ENCODE measurements at regions not wholly inside any gene's neighbourhood (a gene's known extent, or its start where the extent isn't known, plus 50 kb on each side); places are given as distances from the start of the nearest gene placed in this dataset.

DNA sequence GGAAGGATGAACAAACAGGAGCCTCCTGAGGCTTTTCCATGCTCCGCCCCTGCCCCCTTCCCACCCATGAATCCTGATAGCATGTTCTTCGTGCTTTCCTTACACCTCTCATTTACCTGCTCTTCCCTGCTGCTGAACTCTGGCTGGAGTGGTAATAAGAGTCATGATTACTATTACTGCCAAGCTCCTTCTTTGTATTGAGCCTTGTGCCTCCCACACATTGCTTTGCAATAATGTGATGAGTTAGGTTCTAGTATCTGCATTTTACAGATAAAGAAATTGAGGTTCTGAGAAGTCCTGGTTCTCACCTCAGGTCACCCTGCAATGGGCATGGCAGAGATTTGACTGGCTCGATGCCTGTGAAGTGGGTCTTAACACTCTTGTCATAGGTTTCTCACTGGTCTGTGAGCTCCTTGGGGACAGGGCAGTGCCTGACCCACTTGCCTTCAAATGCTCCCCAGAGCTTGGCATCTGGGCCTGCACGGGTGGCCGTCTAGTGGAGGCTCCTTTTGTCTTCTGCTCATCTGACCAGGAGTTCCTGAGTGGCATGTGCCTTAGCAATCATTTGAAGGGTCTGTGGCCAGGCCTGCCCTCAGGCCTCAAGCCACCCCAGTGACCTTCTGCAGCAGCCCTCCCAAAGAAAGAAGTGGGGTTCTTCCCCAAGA, 309.2 kb upstream of the ZMIZ1 start:
- DNase-seq (ENCODE audit: low read depth in 2 of 2) = no peak

DNA sequence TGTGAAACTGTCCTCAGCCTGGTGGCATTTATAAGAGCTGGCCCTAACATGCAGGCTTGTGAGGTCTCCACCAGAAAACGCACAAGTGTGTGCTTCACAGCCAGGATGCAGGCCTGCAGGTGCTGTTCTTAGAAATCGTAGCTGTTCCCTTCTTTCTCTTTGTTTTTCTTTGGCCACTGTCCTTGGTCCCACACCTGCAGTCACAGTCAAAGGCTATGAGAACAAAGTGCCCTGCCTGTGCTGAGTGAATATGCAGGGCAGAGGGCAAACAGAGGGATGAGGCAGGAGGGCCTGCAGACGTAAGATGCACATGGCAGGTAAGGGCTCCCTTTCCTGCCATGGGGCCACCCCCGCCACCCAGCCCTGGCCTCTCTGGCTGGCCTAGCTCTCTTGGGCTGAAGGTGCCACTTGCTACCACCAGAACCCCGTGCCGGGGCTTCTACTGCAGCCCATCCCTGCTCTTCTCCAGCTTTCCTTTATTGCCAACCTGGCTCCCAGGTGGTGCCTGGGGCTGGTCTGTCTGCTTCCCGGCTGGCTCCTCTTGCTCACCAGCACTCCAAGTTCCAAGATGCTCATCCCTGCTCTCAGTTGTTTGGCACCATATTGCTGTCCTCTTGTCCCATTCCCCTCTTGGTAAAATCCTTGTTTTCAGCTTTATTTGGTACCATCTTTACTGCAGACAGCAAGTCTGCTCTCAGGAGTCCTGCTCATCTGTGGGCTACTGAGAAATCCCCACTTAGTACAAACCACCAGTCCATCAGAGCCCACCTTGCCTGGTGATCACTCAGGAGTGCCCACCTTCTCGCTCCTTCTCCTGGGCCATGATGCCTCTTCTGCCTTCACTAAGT, 308.1 kb upstream of the ZMIZ1 start:
- no peak for DNase-seq (ENCODE audit: low read depth in 2 of 2)

DNA sequence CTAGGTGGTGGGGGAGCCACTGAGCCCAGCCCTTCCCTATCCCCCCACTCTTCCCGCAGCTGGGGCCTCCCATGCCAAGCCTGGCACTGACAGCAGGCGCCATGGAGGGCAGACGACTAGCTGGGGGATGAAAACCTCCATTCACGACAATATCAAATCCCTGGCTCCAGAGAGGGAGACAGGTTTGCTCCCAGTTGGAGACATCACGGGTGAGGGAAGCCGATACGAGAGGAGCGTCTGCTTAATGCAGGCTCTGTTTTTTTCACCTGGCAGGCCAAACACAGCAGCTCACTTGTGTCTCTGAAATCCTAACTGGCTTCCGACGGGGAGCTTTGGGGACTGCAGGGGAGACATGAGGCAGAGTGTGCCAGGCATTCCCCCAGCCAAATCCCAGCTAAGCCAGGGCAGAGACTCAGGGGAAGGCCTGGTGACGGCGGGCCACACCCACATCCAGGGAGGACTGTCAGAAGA, 307.4 kb upstream of the ZMIZ1 start:
- no peak for DNase-seq (ENCODE audit: low read depth in 2 of 2)

DNA sequence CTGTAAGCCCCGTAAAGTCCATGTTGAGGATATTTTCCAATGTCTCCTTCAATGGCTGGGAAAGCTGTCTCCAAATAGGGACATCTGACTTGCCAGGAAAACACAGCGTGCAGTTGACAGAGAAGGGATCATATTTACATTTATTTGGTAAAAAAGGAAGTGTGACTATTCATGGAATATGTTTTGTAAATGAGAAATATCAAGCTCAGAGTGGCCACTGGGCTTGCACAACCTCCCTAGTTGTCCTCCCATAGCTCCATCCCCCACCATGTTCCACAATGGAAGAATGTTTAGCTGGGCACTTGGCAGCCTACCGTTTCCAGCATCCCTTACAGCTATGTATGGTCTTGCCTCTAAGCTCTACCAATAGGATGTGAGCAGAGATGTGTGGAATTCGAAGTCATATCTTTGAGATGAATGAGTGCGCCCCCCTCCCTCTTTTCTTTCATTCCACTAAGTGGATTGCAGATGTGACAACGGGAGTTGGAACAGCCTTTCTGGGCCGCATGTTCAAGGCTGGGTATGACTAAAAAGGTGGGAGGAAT, 306.6 kb upstream of the ZMIZ1 start:
- no peak for DNase-seq (ENCODE audit: low read depth in 2 of 2)

DNA sequence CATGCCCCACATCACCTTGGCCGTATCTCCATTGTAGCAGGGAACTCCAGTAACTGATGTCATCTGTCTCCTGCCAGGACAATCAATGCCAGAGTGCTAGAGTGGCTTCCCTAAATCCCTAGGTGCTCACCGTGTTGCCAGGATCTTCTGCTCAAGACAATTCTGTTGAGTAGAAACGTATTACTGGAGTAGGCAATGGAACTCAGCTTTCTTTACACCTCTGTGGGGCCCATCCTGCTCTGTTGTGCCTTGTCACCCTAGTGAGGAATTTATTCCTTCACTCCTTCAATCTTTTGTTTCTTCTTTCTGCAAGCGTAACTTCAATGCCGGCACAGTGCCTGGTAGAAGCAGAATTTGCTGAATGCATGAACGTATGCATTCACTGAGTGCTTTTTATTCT, 305.5 kb upstream of the ZMIZ1 start:
- no peak for DNase-seq (ENCODE audit: low read depth in 2 of 2)

DNA sequence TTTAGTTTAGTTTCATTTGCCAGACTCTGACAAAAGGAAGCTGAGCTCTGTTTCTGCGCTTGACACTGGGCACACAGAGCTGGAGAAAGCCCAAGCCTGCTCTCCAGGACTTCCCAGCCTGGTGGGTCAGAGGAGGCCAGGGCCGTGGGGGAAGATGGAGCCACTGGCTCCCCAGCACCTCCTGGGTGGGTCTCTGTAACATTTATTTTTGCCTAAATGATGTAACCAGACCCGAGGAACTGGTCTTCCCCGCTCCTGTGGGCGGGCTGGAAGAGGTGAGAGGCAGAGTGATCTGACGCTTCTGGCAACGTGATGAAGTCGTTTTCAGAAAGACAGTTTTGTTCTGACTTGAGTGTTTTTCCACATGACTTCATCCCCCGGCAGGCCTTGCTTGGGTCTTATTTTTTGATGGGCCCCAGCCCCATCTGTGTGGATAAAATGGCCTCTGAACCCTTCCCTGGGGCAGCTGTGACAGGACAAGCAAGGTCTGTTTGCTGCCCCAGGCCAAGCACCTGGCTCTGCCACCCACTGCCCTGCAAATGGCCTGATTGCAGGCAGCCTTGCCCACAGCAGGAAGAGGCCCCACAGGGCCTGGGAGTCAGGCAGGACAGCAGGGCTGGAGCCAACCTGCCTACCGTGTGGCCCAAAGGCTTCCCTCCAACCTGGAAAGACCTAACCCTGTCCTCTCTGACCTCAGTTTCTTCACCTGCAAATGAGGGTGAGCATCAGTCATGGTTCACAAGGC, 304.9 kb upstream of the ZMIZ1 start:
- peak; percentile 40 to 59 for DNase-seq (ENCODE audit: low read depth in 2 of 2)

DNA sequence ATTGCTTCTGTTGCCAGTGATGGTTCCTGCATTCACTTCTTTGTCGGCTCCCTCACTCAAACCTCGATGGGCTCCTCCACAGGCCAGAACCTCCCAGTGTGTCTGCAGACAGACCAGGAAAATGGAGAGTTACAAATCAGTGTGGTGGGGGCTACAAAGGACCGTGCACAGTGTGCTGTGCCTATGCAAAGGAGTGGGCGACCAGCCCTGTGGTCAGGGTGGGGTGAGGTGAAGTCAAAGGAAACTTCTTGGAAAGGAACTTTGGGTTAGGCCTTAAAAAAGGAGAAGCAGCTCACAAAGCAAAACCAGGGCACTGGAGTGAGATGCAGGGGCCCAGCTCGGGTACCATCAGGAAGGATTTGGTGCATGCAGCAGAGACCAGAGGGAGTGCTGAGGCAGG, 304.3 kb upstream of the ZMIZ1 start:
- no peak for DNase-seq (ENCODE audit: low read depth in 2 of 2)

DNA sequence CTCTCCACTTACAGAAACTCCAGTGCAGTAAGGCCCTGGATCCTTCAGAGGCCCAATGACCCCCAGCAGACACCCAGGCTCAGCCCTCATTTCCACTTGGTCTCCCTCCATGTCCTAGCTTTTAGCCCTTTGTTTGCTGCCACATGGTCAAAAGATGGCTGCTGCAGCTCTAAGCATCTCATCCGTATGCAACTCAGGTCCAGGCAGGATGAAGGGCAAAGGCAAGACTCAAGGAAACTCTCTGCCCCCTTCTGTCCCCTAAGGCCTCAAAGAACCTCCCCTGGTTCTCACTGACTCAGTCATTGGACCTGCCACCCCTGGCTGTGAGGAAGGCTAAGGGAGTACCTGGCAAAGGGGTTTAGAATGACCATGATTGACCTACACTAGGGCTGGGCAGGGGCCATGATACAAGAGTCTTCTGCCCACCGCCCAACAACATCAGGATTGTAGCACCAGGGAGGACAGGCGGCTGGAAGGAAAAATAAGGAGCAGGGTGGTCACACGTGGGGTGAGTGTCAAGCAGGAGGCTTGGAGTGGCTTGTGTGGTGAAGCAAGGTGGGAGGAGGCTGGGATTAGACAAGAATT, 303.8 kb upstream of the ZMIZ1 start:
- DNase-seq (ENCODE audit: low read depth in 2 of 2) = no peak

DNA sequence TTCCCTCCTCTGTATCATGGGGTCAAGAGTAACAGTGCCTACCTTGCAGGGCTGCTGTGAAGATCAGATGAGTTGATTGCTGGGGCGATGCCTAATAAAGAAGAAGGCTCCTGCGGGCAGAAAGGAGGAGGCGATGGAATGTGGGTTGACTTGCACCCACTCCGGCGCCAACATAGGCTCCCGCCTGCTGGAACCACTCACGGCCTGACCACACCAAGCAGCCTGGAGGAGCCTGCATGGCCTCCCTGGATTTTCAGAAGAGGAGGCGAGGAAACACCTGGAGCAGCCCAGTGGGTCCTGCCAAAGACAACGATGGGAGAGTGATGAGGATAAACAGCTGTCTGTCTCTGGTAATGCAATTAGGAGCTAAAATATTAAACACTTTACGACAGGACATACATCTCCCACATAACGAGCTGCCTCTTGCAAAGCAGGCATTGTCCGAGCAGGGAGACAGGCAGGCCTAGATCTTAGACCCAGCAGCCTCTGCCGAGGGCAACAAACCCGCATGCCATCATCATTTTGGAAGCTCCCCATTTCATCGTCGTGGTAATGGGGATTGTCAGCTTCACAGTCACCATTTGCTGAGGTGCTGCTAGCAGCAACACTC, 302.9 kb upstream of the ZMIZ1 start:
- no peak for DNase-seq (ENCODE audit: low read depth in 2 of 2)

DNA sequence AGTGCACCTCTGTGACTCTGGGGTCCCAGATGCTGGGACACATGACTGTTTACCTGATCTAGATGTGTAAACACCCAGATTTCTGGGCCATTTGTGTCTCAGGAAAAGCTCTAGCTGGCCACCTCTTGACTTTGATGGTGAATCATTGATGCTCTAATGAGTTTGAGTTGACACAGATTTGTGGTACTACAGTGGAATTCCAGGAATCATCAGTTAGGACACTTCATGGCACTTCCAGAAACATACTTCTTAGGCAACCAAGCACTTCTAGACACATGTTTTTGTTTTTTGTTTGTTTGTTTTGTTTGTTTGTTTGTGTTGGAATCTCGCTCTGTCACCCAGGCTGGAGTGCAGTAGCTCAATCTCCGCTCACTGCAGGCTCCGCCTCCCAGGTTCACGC, 302.2 kb upstream of the ZMIZ1 start:
- no peak for DNase-seq (ENCODE audit: low read depth in 2 of 2)

DNA sequence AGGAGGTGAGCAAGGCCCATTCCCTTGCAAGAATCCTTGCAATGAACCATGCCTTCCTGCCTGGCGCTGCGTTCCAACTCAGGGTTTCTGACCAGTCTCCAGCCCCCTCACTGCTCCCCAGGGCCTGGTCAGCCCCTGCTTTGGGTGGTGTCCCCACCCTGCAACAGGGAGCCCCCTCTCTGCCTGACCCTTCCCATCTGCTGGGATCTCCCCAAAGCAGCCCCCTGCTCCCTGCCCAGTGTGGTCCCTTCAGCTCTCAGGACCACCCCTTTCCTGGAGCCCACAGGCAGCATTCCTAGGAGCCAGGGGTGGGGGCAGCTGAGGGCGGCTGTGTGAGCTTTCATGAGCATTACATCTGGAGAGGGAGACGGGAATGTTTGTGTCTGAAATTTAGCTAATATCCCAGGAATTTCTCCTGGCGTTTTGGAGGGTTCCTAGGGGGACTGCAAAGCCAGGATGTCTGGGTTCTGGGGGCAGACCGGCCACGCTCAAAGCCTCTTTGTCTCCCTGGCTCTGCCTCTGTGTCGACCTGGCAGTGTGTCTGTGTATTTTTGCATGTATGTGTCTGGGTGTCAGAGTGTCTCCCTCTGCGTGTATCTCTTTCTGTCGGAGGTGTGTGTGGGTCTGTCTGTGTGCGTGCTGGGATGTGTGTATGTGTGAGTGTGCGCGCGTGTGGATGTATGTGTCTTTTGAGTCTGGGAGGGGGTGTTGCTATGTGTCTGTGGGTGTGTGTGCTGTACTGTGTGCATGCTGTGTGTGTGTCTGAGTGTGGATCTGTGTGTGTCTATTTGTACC, 300.5 kb upstream of the ZMIZ1 start:
- DNase-seq (ENCODE audit: low read depth in 2 of 2) = no peak

DNA sequence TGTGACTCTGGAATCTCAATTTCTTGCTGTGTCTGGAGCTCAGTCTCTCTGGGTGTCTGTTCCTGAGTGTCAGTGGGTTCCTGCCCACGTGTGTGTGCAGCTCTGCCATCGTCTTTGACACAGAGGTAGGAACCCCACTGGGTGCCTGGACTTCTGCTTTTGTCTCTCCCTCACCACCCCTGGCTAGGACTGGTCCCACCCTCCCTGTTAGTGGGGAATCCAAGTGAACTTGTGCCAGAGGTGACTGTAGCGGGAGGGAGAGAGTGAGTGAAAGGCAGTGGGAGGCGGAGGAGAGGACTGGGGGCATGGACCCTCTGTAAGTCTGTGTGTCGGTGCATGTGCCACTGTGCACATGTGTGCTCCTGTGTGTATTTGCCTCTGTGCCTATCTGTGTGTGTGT, 299.9 kb upstream of the ZMIZ1 start:
- no peak for DNase-seq (ENCODE audit: low read depth in 2 of 2)

DNA sequence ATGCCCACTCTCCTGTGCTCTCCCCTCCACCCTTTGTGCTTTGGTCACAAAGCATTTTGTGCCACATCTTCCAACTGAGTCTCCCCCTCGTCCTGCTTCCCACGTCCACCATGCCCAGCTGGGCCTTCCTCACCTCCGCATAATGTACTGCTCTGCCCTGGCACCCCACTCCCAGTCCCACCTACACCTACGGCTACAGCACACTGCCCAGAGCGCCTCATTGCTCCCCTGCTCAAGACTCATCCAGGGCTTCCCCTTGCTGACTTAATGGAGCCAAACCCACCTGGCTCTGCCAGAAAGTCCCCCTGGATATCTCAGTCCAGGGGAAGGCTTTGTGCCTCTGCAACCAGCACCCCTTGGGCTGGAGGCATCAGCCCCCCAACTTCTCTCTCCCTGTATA, 299.2 kb upstream of the ZMIZ1 start:
- no peak for DNase-seq (ENCODE audit: low read depth in 2 of 2)

DNA sequence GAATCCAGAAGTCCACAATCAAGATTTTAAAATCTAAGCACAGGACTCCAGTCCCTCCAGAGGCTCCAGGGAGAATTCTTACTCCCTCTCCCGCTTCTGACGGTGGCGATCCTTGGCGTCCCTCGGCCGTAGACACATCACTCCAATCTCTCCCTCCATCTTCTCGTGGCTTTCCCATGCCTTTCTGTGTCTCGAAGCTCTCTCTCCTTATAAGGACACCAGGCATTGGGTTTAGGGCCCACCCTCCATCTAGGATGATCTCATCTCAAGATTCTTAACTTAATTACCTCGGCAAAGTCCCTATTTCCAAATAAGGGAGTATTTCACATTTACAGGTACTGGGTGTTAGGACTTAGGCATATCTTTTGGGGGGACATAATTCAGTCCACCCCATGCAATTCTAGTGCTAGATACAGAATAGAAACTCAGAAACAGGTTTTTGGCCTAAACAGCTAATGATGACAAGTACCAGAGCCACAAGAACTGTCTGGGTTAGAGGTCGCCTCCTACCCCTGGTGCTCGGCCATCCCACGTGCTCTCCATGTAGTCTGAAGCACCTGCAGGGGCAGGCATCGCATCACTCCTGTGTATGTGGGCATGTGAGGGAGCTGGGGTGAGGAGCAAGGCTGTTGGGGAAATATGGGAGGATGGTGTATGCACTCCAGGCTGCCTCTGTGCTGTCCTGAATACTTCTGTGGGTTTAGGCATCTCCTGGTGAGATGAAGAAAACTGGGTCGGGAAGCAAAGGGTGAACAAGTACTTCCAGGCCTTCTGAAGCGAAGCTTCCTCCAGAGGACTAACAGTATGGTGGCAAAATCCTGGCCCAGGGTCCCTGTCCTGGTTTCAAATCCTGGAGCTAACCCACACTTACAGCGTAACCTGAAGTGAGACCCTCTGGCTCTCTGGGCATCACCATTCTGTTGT, 298.3 kb upstream of the ZMIZ1 start:
- no peak for DNase-seq (ENCODE audit: low read depth in 2 of 2)

DNA sequence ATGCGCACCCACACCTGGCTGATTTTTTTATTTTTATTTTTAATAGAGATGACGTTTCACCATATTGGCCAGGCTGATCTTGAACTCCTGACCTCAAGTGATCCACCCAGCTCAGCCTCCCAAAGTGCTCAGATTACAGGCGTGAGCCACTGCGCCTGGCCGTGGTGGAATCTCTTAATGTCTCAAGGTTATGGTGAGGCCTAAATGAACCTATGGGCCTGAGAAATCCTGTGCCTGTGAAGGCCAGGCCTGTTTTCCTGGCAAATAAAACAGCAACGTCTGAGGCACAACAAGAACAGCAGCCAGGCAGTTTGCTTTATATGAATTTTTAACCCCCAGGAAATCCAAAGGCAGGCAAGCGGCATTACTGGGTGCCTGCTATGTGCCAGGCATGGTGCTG, 297.5 kb upstream of the ZMIZ1 start:
- no peak for DNase-seq (ENCODE audit: low read depth in 2 of 2)

DNA sequence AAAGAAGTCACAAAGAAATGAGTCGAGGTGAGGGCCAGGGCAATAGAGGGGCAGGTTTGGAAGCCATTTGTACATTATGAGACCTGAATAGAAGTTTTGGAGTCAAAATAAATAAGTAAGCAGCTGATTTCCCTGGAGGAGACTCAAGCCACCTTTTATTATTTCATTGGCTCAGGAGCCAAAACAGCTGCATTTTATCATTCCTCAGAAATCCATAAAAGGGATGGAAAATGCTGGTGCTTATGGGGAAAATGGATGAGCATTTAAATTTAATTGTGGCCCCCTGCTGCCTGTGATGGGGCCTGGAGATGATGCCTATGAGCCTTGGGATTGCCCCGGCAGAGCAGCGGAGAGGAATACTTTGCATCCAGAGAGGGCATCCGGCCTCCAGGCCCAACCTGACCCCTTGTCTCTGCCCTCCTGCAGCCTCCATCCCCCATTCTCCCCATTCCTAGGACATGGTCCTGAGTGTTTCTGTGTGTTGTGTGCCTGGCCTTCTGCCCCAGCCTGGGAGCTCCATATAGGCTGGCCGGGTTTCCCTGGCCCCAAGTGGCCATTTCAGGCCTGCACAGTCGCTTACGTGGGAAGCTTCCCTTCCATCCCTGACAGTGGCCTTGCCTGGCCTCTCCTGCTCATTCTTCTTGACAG, 296.8 kb upstream of the ZMIZ1 start:
- no peak for DNase-seq (ENCODE audit: low read depth in 2 of 2)

DNA sequence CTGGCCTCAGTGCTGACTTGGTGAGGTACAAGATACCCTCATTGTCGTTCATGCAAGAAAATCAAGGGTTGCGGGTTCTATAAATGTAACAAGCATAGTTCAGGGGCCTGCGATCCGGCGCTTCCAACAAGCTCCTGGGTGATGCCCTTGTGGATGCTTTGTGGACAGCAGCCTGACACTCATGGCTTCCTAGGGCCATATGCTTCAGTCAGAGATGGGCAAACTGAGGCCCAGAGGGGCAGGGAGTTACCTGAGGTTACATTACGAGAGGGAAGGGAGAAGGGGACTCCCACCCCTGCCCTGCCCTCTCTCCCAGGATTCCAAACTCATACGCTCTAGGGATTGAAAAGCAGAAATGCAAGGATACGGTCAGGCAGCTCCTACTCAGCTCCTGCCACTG, 296.3 kb upstream of the ZMIZ1 start:
- no peak for DNase-seq (ENCODE audit: low read depth in 2 of 2)

DNA sequence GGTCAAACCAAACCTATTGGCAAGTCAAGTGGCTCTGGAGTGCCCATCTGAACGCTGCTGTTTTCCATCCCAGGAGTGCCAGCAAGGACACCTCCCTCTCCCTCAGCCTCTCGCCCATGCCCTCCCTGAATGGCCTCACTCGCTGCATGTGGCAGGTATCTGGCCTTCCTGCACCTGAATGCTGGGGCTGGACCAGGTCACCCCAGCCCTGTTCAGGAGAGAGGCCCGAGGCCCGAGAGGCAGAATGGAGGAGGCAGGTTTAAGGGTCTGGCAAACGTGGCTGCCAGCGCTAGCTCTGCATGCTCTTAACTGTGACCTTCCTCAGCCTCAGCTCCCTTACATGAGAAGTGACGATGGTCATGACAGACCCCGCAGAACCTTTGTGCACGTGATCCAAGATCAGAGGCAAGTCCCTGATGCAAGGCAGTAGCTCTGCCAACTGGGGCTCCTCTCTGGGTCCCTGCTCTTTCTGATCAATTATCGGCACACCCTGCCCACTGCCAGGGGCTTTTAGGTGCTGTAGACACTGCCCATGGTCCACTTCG, 295.7 kb upstream of the ZMIZ1 start:
- DNase-seq (ENCODE audit: low read depth in 2 of 2) = no peak

DNA sequence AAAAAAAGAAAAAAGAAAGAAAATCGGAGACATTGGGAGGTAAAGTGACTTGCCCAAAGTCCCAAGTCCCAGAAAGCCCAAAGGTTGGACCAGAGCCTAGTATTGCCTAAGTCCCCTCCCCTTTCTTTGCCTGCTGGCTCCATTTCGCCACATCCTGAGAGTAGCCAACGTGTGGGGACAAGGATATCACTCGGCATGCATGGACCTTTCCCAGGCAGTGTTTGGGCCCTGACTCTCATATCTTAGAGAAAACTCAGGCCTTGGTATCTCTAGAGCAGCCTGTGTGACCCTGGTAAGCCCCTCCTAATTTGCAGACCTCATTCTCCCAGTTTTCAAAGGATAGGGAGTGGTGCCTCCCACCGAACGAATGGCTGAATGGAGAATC, 294.2 kb upstream of the ZMIZ1 start:
- DNase-seq (ENCODE audit: low read depth in 2 of 2) = no peak

Data from stimulated activated CD4-positive, alpha-beta T cell treated with anti-CD3 and anti-CD28 coated beads, Interleukin-4, amount 100 ng/mL, for 48 hours (primary cell).